GM23338 (cell line): ENCODE measurements at regions not wholly inside any gene's neighbourhood (a gene's known extent, or its start where the extent isn't known, plus 50 kb on each side); places are given as distances from the start of the nearest gene placed in this dataset.

ENCODE experiments used
- ATAC-seq: fragments of 200-7000 bp; cut with Tn5 transposase; 3 replicates; pipeline ENCODE4 v1.9.1; 2020
- DNase-seq: peaks from one replicate; pipeline ENCODE4 v3.0.0-alpha.2; 2015; ENCODE audit warnings: low spot score
- H2AFZ ChIP-seq: fragments of 200-600 bp; sonication (generic); 2 replicates; pipeline ENCODE4 v1.8.0; 2016; ENCODE audit warnings: antibody characterized with exemption, mild to moderate bottlenecking, moderate library complexity
- H3F3A ChIP-seq: fragments of 200-600 bp; sonication (generic); replicated peaks from 2 replicates; pipeline ENCODE4 v1.8.0; 2017; ENCODE audit warnings: antibody characterized with exemption, mixed run types, low read depth
- H3K27ac ChIP-seq: fragments of 200-600 bp; sonication (generic); 2 replicates; pipeline ENCODE4 v1.6.1; 2016; ENCODE audit warnings: low read depth
- H3K27me3 ChIP-seq: fragments of 200-600 bp; sonication (generic); 2 replicates; pipeline ENCODE4 v1.8.0; 2016; ENCODE audit warnings: mild to moderate bottlenecking, mixed run types, moderate library complexity; ENCODE audit not compliant: insufficient read depth
- H3K36me3 ChIP-seq: fragments of 200-600 bp; sonication (generic); 2 replicates; pipeline ENCODE4 v1.8.0; 2016; ENCODE audit warnings: mild to moderate bottlenecking; ENCODE audit not compliant: insufficient read depth
- H3K4me1 ChIP-seq: fragments of 200-600 bp; sonication (generic); 2 replicates; pipeline ENCODE4 v1.8.0; 2016; ENCODE audit warnings: mild to moderate bottlenecking, moderate library complexity; ENCODE audit not compliant: insufficient read depth
- H3K4me2 ChIP-seq: fragments of 200-600 bp; sonication (generic); 2 replicates; pipeline ENCODE4 v1.7.1; 2017; ENCODE audit warnings: mixed run types
- H3K4me3 ChIP-seq: fragments of 200-600 bp; sonication (generic); 2 replicates; pipeline ENCODE4 v1.6.1; 2016; ENCODE audit warnings: mixed run types
- H3K79me2 ChIP-seq: fragments of 200-600 bp; sonication (generic); replicated peaks from 2 replicates; pipeline ENCODE4 v1.8.0; 2017; ENCODE audit warnings: mild to moderate bottlenecking; ENCODE audit not compliant: insufficient read depth
- H3K9me2 ChIP-seq: fragments of 200-600 bp; sonication (generic); 2 replicates; pipeline ENCODE4 v1.8.0; 2017; ENCODE audit not compliant: insufficient read depth
- H4K20me1 ChIP-seq: fragments of 200-600 bp; sonication (generic); replicated peaks from 2 replicates; pipeline ENCODE4 v1.8.0; 2017; ENCODE audit warnings: mild to moderate bottlenecking; ENCODE audit not compliant: insufficient read depth
- H3K27ac Mint-ChIP-seq: 2 replicates; pipeline ENCODE4 v1.8.0; 2020; ENCODE audit warnings: inconsistent platforms, mild to moderate bottlenecking, moderate library complexity, mixed read lengths
- H3K27me3 Mint-ChIP-seq: 3 replicates; pipeline ENCODE4 v1.8.0; 2022; ENCODE audit warnings: low read depth, mild to moderate bottlenecking, moderate library complexity, mixed read lengths, inconsistent platforms; ENCODE audit not compliant: insufficient read depth, poor library complexity
- H3K36me3 Mint-ChIP-seq: 3 replicates; pipeline ENCODE4 v1.8.0; 2021; ENCODE audit warnings: low read depth, mild to moderate bottlenecking, inconsistent platforms, moderate library complexity, mixed read lengths
- H3K4me1 Mint-ChIP-seq: 3 replicates; pipeline ENCODE4 v1.8.0; 2020; ENCODE audit warnings: mild to moderate bottlenecking, inconsistent platforms, mixed read lengths
- H3K4me3 Mint-ChIP-seq: 3 replicates; pipeline ENCODE4 v1.8.0; 2021; ENCODE audit warnings: moderate library complexity, mild to moderate bottlenecking, inconsistent platforms, mixed read lengths
- H3K9me3 Mint-ChIP-seq: 3 replicates; pipeline ENCODE4 v1.8.0; 2020; ENCODE audit warnings: moderate library complexity, mild to moderate bottlenecking, inconsistent platforms, mixed read lengths
- CREB1 ChIP-seq: fragments of 250-450 bp; sonication (Bioruptor Pico); IDR thresholded peaks from 2 replicates; pipeline ENCODE4 v1.5.0; 2020; ENCODE audit warnings: low read depth, mild to moderate bottlenecking, moderate library complexity
- CTCF ChIP-seq, 2 experiments: fragments of 200-600 bp in 1 of 2; sonication (generic) in 1 of 2; conservative IDR thresholded peaks; 2 replicates each; pipeline versions ENCODE4 v1.5.1 to v1.6.1; 2016 to 2017; ENCODE audit warnings: antibody characterized with exemption in 2 of 2, low read depth in 2 of 2, mild to moderate bottlenecking in 2 of 2, moderate library complexity in 1 of 2
- ETS1 ChIP-seq: IDR thresholded peaks from 2 replicates; pipeline ENCODE4 v1.6.1; 2016; ENCODE audit warnings: antibody characterized with exemption
- EZH2 ChIP-seq: fragments of 200-600 bp; sonication (generic); IDR thresholded peaks from one replicate; pipeline ENCODE4 v1.8.0; 2017; ENCODE audit warnings: antibody characterized with exemption, mild to moderate bottlenecking, low read depth; ENCODE audit not compliant: unreplicated experiment
- EZH2phosphoT487 ChIP-seq: fragments of 200-600 bp; sonication (generic); IDR thresholded peaks from one replicate; pipeline ENCODE4 v1.8.1; 2018; ENCODE audit warnings: antibody characterized with exemption; ENCODE audit not compliant: unreplicated experiment
- JUNB ChIP-seq: IDR thresholded peaks from one replicate; pipeline ENCODE4 v1.6.1; 2016; ENCODE audit warnings: antibody characterized with exemption; ENCODE audit not compliant: unreplicated experiment
- NANOG ChIP-seq: IDR thresholded peaks from 2 replicates; pipeline ENCODE4 v1.6.1; 2016; ENCODE audit warnings: antibody characterized with exemption, borderline replicate concordance
- POLR2AphosphoS5 ChIP-seq: IDR thresholded peaks from 2 replicates; pipeline ENCODE4 v1.6.1; 2016; ENCODE audit warnings: antibody characterized with exemption, low read depth
- REST ChIP-seq: IDR thresholded peaks from one replicate; pipeline ENCODE4 v1.6.1; 2018; ENCODE audit warnings: antibody characterized with exemption; ENCODE audit not compliant: unreplicated experiment
- STAT1 ChIP-seq: IDR thresholded peaks from one replicate; pipeline ENCODE4 v1.6.1; 2016; ENCODE audit warnings: antibody characterized with exemption; ENCODE audit not compliant: unreplicated experiment
- ZNF114 ChIP-seq: fragments of 250-450 bp; sonication (Bioruptor Pico); IDR thresholded peaks from 2 replicates; pipeline ENCODE4 v1.5.0; 2020; ENCODE audit warnings: mild to moderate bottlenecking, moderate library complexity
- ZNF331 ChIP-seq: fragments of 250-450 bp; sonication (Bioruptor Pico); IDR thresholded peaks from 2 replicates; pipeline ENCODE4 v1.5.0; 2020; ENCODE audit warnings: low read depth, mild to moderate bottlenecking, moderate library complexity
- ZNF462 ChIP-seq: fragments of 250-450 bp; sonication (Bioruptor Pico); IDR thresholded peaks from 2 replicates; pipeline ENCODE4 v1.5.0; 2020; ENCODE audit warnings: mild to moderate bottlenecking, moderate library complexity

- DNase-seq (no peak), ATAC-seq (no peak)
- H3K9me2 ChIP-seq, result no peaks in the 10 kb centered on the region
- H3F3A ChIP-seq, result no peaks in the 10 kb centered on the region
- H3K27ac ChIP-seq, result no peak overlapping the region
- H3K36me3 ChIP-seq, result no peaks in the 10 kb centered on the region
- H3K36me3 Mint-ChIP-seq, result no peaks in the 10 kb centered on the region
- no peaks in the 10 kb centered on the region for H4K20me1 ChIP-seq
- no peak overlapping the region for H3K4me3 Mint-ChIP-seq
- peaks cover under 1% of the 10 kb centered on the region; the same call in 1 of the 3 replicates for H3K9me3 Mint-ChIP-seq
- H3K4me1 Mint-ChIP-seq, result no peaks in the 10 kb centered on the region
- H3K27me3 Mint-ChIP-seq, result peaks cover 3% of the 10 kb centered on the region
- H3K4me2 ChIP-seq, result no peak overlapping the region
- TF ChIP-seq ZNF114 (CRISPR knock-in tag), result no peak
- TF ChIP-seq CREB1 (CRISPR knock-in tag), result no peak
- TF ChIP-seq STAT1, result no peak
- TF ChIP-seq NANOG, result no peak
- TF ChIP-seq EZH2, result no peak
- TF ChIP-seq ZNF331 (CRISPR knock-in tag), result no peak
- no peak for TF ChIP-seq JUNB
- TF ChIP-seq ETS1, result no peak
- no peak for TF ChIP-seq REST
- TF ChIP-seq EZH2phosphoT487, result no peak
- no peak for TF ChIP-seq ZNF462 (CRISPR knock-in tag)
- TF ChIP-seq CTCF (conservative IDR thresholded peaks at IDR 0.05; ENCODE audit: low read depth in 2 of 2), result no peak
- no peak for TF ChIP-seq POLR2AphosphoS5
- no peaks in the 10 kb centered on the region for H3K27me3 ChIP-seq
- H3K4me3 ChIP-seq, result no peak overlapping the region
- no peaks in the 10 kb centered on the region for H3K79me2 ChIP-seq
- H3K27ac Mint-ChIP-seq, result no peak overlapping the region
- no peak overlapping the region for H2AFZ ChIP-seq
- H3K4me1 ChIP-seq, result no peaks in the 10 kb centered on the region
Measured at GRCh38 chr5:174491761-174492350, 232.5 kb upstream of the MSX2 start.
